Suprapubic skin (tissue), 4 donors: ENCODE measurements at regions not wholly inside any gene's neighbourhood (a gene's known extent, or its start where the extent isn't known, plus 50 kb on each side); places are given as distances from the start of the nearest gene placed in this dataset.

Experiments
- EP300 ChIP-seq: sonication (generic); formaldehyde crosslinking; IDR thresholded peaks from one replicate; pipeline ENCODE4 v1.6.1; 2017; ENCODE audit warnings: antibody characterized with exemption
- POLR2A ChIP-seq, 2 donors: fragments of 450-650 bp; IDR thresholded peaks; one replicate each; pipeline ENCODE4 v1.6.1; 2017; ENCODE audit warnings: antibody characterized with exemption in 2 of 2, mild to moderate bottlenecking in 2 of 2, moderate library complexity in 2 of 2
- POLR2AphosphoS5 ChIP-seq, 3 donors: sonication (generic); formaldehyde crosslinking; IDR thresholded peaks; one replicate each; pipeline ENCODE4 v1.6.1; 2017; ENCODE audit warnings: antibody characterized with exemption in 3 of 3
- TF ChIP-seq, protein P1 (sequence below), 2 donors: fragments of 200-600 bp in 1 of 2; fragments of 450-650 bp in 1 of 2; sonication (generic) in 1 of 2; IDR thresholded peaks; one replicate each; pipeline ENCODE4 v1.5.1; 2016 to 2019; ENCODE audit warnings: antibody characterized with exemption in 2 of 2, mild to moderate bottlenecking in 1 of 2, moderate library complexity in 1 of 2

GRCh38 chr4:160373911-160374310 is 1271.0 kb downstream of the RAPGEF2 start:
- TF ChIP-seq, protein P1, sequence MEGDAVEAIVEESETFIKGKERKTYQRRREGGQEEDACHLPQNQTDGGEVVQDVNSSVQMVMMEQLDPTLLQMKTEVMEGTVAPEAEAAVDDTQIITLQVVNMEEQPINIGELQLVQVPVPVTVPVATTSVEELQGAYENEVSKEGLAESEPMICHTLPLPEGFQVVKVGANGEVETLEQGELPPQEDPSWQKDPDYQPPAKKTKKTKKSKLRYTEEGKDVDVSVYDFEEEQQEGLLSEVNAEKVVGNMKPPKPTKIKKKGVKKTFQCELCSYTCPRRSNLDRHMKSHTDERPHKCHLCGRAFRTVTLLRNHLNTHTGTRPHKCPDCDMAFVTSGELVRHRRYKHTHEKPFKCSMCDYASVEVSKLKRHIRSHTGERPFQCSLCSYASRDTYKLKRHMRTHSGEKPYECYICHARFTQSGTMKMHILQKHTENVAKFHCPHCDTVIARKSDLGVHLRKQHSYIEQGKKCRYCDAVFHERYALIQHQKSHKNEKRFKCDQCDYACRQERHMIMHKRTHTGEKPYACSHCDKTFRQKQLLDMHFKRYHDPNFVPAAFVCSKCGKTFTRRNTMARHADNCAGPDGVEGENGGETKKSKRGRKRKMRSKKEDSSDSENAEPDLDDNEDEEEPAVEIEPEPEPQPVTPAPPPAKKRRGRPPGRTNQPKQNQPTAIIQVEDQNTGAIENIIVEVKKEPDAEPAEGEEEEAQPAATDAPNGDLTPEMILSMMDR (IDR thresholded peaks at IDR 0.05) = no peak
- TF ChIP-seq POLR2A (IDR thresholded peaks at IDR 0.05) (no peak), POLR2AphosphoS5 (IDR thresholded peaks at IDR 0.05) (no peak), EP300 (no peak)
